HG03025 (cell line): ENCODE measurements at regions not wholly inside any gene's neighbourhood (a gene's known extent, or its start where the extent isn't known, plus 50 kb on each side); places are given as distances from the start of the nearest gene placed in this dataset.
"Not testable (repeated sequence)": the region's sequence is repeated elsewhere in the genome, so short reads cannot be mapped to it uniquely, and the experiment has no call there.

Experiments
- ATAC-seq: cut with Tn5 transposase; IDR thresholded peaks from one replicate; pipeline ENCODE4 v1.9.1; 2021; ENCODE audit warnings: mild to moderate bottlenecking, moderate library complexity; ENCODE audit not compliant: unreplicated experiment, low FRiP score

GRCh38 chr15:95739131-95739530 is 591.4 kb upstream of the NR2F2 start:
- no peak for ATAC-seq

- no peak for ATAC-seq
These were observed 588.7 kb upstream of the NR2F2 start for GRCh38 chr15:95741830-95742229.

GRCh38 chr15:95742256-95742655 is 588.2 kb upstream of the NR2F2 start:
- ATAC-seq: no peak

DNA sequence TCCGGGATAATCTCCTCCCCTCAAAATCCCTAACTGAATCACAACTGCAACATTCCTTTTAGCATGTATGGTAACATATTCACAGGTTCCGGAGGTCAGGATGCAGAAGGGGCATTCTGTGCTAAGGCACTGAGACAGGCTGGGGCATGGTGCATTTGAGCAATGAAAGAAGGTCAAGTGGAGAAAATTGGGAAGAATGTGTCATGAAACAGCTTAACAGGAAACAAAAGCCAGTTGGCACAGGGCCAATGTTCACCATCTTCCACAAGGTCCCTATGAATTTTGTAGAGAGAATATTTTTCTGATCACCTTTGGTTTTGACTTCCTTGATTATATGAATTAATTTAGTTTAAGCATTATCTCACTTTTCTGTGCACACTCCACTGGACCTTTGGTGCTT is 587.7 kb upstream of the NR2F2 start:
- ATAC-seq: no peak

- ATAC-seq: no peak
These were observed 573.3 kb upstream of the NR2F2 start for GRCh38 chr15:95757171-95757570.

- ATAC-seq: no peak
These were observed 572.0 kb upstream of the NR2F2 start for GRCh38 chr15:95758451-95758850.

- ATAC-seq: no peak
These were observed 571.6 kb upstream of the NR2F2 start for GRCh38 chr15:95758851-95759250.

- no peak for ATAC-seq
These were observed 570.0 kb upstream of the NR2F2 start for GRCh38 chr15:95760508-95760907.

DNA sequence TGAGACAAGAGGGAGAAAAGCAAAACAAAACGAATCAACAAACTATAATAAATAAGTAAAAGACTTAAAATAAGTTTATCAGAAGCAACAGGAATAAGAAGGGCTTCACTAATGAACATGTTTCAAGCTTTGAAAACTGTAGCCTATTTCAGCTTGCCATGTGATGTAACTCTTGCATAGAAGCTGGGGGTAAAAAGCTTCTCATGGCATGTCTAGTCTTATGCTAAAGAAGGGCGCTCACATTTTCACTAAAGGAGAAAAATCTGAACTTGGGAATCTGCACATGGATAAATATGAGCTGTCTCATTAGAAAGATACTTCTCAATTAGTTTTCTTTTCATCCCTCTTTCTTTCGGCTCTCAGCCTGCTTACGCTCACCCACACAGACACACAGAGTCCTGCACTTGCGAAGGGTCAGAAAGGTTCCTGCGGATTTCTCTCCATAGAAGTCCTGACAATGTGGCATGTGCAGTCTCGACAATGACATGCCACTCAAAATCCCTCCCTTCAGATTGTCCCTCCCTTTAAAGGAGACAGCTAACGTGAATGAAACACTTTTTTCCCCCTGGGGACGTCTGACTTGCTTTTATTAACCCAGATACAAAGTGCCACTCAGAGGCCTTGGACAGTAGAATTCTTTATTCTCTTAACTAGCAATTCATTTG is 568.9 kb upstream of the NR2F2 start:
- ATAC-seq: no peak

GRCh38 chr15:95763426-95763825 is 567.1 kb upstream of the NR2F2 start:
- no peak for ATAC-seq

- no peak for ATAC-seq
These were observed 565.3 kb upstream of the NR2F2 start for GRCh38 chr15:95765161-95765560.

- no peak for ATAC-seq
These were observed 560.3 kb upstream of the NR2F2 start for GRCh38 chr15:95770196-95770595.

DNA sequence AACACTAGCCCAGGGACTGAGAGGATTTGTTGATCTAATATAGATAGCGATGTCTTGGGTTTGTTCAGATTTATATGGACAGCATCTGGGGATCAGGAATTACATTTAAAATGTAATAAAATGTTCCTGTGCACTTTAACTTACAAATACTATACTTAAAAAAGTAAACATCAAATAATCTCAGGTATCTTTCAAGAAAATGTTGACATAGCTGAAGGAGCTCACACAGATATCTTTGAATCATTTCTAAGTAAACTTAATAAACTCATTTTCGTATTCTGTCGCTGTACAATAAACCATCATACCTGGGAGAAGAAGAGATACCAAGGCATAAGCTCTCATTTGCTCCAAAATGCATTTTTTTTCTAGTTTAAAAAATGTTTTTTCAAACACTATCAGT is 557.5 kb upstream of the NR2F2 start:
- ATAC-seq: no peak

- no peak for ATAC-seq
These were observed 546.0 kb upstream of the NR2F2 start for GRCh38 chr15:95784508-95784907.

DNA sequence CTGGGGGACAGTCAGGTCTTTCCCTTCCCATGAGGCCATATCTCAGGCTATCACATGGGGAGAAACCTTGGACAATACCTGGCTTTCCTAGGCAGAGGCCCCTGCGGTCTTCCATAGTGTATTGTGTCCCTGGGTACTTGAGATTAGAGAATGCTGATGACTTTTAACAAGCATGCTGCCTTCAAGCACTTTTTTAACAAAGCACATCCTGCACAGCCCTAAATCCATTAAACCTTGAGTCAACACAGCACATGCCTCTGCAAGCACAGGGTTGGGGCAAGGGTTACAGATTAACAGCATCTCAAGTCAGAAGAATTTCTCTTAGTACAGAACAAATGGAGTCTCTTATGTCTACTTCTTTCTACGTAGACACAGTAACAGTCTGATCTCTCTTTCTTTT is 545.2 kb upstream of the NR2F2 start:
- not testable (repeated sequence) for ATAC-seq

GRCh38 chr15:95793231-95793630 is 537.3 kb upstream of the NR2F2 start:
- ATAC-seq: no peak

DNA sequence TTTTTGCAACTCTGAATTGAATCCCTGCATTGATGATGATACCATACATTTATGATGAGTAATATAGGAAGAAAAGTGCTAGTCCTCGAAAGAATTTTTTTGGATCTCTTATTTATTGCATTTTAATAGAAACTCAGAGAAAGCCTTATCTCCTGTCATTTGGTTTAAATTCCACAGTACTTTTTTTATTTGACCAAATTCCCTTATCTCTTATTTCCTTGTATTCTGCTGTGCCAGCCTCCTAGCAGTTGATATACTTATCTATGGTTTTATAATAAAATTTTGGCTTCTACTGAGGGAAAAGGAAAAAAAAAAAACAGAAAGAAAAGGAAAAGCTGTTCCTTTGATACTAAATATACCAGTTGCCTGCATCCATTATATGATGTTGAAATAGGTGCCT is 535.1 kb upstream of the NR2F2 start:
- ATAC-seq: no peak

GRCh38 chr15:95799286-95800200 is 531.0 kb upstream of the NR2F2 start:
- no peak for ATAC-seq

DNA sequence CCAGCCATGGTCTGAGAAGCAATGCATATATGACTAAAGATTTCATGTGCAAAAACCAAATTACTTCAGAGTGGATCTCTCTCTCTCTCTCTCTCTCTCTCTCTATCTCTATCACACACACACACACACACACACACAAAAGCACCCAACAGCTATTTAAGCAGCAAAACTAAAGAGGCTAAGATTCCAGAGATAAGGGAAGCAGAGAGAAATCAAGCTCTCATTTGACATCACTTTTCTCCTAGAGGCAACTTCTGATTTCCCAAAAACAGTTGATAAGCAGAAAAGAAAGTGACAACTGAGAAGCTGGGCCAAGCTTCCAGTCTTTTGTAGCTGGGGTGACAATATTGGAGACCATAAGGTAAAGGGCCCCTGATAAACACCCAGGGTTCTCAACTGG is 526.0 kb upstream of the NR2F2 start:
- no peak for ATAC-seq

DNA sequence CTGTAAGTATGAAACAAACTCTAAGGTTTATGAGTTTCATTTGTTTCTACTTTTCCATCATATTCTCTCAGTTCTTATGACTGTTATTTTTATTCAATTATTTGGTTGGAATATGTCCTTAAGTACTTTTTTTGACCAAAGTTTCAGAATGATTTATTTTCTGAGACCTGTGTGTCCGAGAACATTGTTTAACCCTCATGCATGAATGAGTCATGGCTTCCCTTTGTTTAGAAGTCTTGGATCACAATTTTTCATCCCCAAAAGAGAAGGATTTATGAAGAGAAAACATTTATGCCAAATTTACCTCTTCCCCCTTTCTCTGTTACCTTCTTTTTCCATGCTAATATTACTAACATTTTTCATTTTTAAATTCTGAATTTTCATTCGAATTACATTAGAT is 518.0 kb upstream of the NR2F2 start:
- ATAC-seq: no peak

- ATAC-seq: no peak
These were observed 515.6 kb upstream of the NR2F2 start for GRCh38 chr15:95814908-95815307.

- ATAC-seq: no peak
These were observed 513.9 kb upstream of the NR2F2 start for GRCh38 chr15:95816591-95816990.
